Common myeloid progenitor, CD34-positive (primary cell): ENCODE measurements at regions not wholly inside any gene's neighbourhood (a gene's known extent, or its start where the extent isn't known, plus 50 kb on each side); places are given as distances from the start of the nearest gene placed in this dataset.
A peak's percentile ranks its signal among the peaks of the same experiment; 100 is the strongest.

ENCODE experiments used
- CTCF ChIA-PET: fragments of 350-600 bp; sonication (Branson Sonifier 250); formaldehyde crosslinking; loops from one replicate; lab custom pipeline; 2021; ENCODE audit warnings: antibody characterized with exemption; lab: Charles Lee
- POLR2A ChIA-PET: fragments of 350-600 bp; sonication (Branson Sonifier 250); formaldehyde crosslinking; loops from one replicate; lab custom pipeline; 2021; ENCODE audit warnings: antibody characterized with exemption; lab: Charles Lee
- DNase-seq, 3 donors: peaks; one replicate each; pipeline versions ENCODE4 v3.0.0 to v3.0.0-alpha.2; 2013
- H3K27ac ChIP-seq, 2 experiments: 1 replicate in 1 of 2; 2 replicates in 1 of 2; pipeline ENCODE4 v1.7.0; 2013; ENCODE audit warnings: inconsistent platforms in 2 of 2, low read length in 2 of 2, mild to moderate bottlenecking in 2 of 2, low read depth in 1 of 2, moderate library complexity in 1 of 2; ENCODE audit not compliant: severe bottlenecking in 2 of 2, insufficient read depth in 1 of 2, poor library complexity in 1 of 2
- H3K27me3 ChIP-seq, 5 experiments: replicated peaks in 2 of 5; 1 replicate in 3 of 5; 2 replicates in 2 of 5; pipeline versions ENCODE4 v1.6.1 to v1.7.0; 2013; ENCODE audit warnings: low read length in 4 of 5, mild to moderate bottlenecking in 2 of 5, moderate library complexity in 2 of 5, inconsistent platforms in 1 of 5; ENCODE audit not compliant: insufficient read depth in 5 of 5, control insufficient read depth in 4 of 5
- H3K36me3 ChIP-seq, 4 experiments: 1 replicate in 2 of 4; 2 replicates in 2 of 4; pipeline versions ENCODE4 v1.6.1 to v1.7.0; 2013; ENCODE audit warnings: low read length in 3 of 4, control low read depth in 1 of 4, mild to moderate bottlenecking in 1 of 4; ENCODE audit not compliant: control insufficient read depth in 4 of 4, insufficient read depth in 4 of 4
- H3K4me1 ChIP-seq, 4 experiments: 1 replicate in 3 of 4; 2 replicates in 1 of 4; pipeline versions ENCODE4 v1.6.1 to v1.7.1; 2013; ENCODE audit warnings: low read length in 3 of 4, mild to moderate bottlenecking in 3 of 4, control low read depth in 1 of 4, inconsistent platforms in 1 of 4, moderate library complexity in 1 of 4; ENCODE audit not compliant: control insufficient read depth in 4 of 4, insufficient read depth in 4 of 4; ENCODE audit errors: control extremely low read depth in 1 of 4
- H3K4me3 ChIP-seq, 7 experiments: 1 replicate in 4 of 7; 2 replicates in 3 of 7; pipeline versions ENCODE4 v1.5.1 to v1.7.0; 2013; ENCODE audit warnings: mild to moderate bottlenecking in 7 of 7, low read length in 6 of 7, moderate library complexity in 6 of 7, inconsistent platforms in 2 of 7, low read depth in 2 of 7, control low read depth in 1 of 7; ENCODE audit not compliant: insufficient read depth in 4 of 7, control insufficient read depth in 1 of 7; ENCODE audit errors: extremely low read depth in 1 of 7
- H3K9me3 ChIP-seq, 5 experiments: 1 replicate in 4 of 5; 2 replicates in 1 of 5; pipeline versions ENCODE4 v1.6.1 to v1.7.1; 2013; ENCODE audit warnings: low read length in 4 of 5, mild to moderate bottlenecking in 2 of 5, inconsistent platforms in 1 of 5, low read depth in 1 of 5, moderate library complexity in 1 of 5; ENCODE audit not compliant: control insufficient read depth in 4 of 5, insufficient read depth in 2 of 5; ENCODE audit errors: control extremely low read depth in 1 of 5
- WGBS: methylation state at CpG from one replicate; pipeline ENCODE4 v1.1.5; 2013; ENCODE audit not compliant: insufficient coverage; 5-methylcytosine and 5-hydroxymethylcytosine counted together

GRCh38 chr1:218163371-218163770, 121.7 kb upstream of the RRP15 start:
- ChIA-PET POLR2A (no interaction called here), CTCF (no interaction called here)
- Histone ChIP-seq H3K36me3 (no peaks in the 10 kb centered on the region), H3K27me3 (peaks cover 26 to 88% (median 37%) of the 10 kb centered on the region in 5 experiments), H3K4me1 (peaks cover 0 to 23% (median 20%) of the 10 kb centered on the region in 4 experiments), H3K9me3 (no peaks in the 10 kb centered on the region), H3K27ac (no peak overlapping the region), H3K4me3 (no peak overlapping the region)
- DNase-seq = peak in 1 of 3 donors; percentile 3
- 50% methylated on average over 1 of the region's 7 CpGs for WGBS

- Histone ChIP-seq H3K27ac (no peak overlapping the region), H3K36me3 (no peaks in the 10 kb centered on the region), H3K27me3 (peaks cover 22 to 95% (median 43%) of the 10 kb centered on the region in 5 experiments), H3K4me1 (peaks cover 0 to 23% (median 20%) of the 10 kb centered on the region in 4 experiments), H3K9me3 (no peaks in the 10 kb centered on the region), H3K4me3 (peak overlapping the region in 6 of 7 experiments; percentile 20 to 73 (median 56))
- peak in 2 of 3 donors; percentile 51 to 62 for DNase-seq
- ChIA-PET CTCF (no interaction called here), POLR2A (interaction anchor here (0.6 kb wide), 1 partner anchor 338 kb away, joined by 3 read pairs; no protein-coding TSS in a partner anchor)
- under 1% methylated on average over 63 of the region's 68 CpGs for WGBS
Measured at GRCh38 chr1:218164111-218164929, 120.8 kb upstream of the RRP15 start.

GRCh38 chr1:218164930-218165700, 120.0 kb upstream of the RRP15 start:
- CTCF ChIA-PET = no interaction called here
- WGBS = 2% methylated on average over 75 of the region's 80 CpGs
- peaks cover 0 to 23% (median 20%) of the 10 kb centered on the region in 4 experiments for H3K4me1 ChIP-seq
- no peak overlapping the region for H3K27ac ChIP-seq
- H3K4me3 ChIP-seq = peak overlapping the region in 6 of 7 experiments; percentile 20 to 73 (median 56)
- DNase-seq = peak in 2 of 3 donors; percentile 52 to 62
- H3K27me3 ChIP-seq = peaks cover 20 to 95% (median 44%) of the 10 kb centered on the region in 5 experiments
- POLR2A ChIA-PET = interaction anchor here (0.6 kb wide), 1 partner anchor 337 kb away, joined by 3 read pairs; no protein-coding TSS in a partner anchor
- H3K36me3 ChIP-seq = no peaks in the 10 kb centered on the region
- H3K9me3 ChIP-seq = no peaks in the 10 kb centered on the region

- Histone ChIP-seq H3K27ac (no peak overlapping the region), H3K36me3 (no peaks in the 10 kb centered on the region), H3K4me1 (peaks cover 0 to 23% (median 20%) of the 10 kb centered on the region in 4 experiments), H3K4me3 (peak overlapping the region in 4 of 7 experiments; percentile 39 to 73 (median 70)), H3K9me3 (no peaks in the 10 kb centered on the region), H3K27me3 (peaks cover 19 to 91% (median 47%) of the 10 kb centered on the region in 5 experiments)
- peak in 2 of 3 donors; percentile 22 to 30 for DNase-seq
- POLR2A ChIA-PET = no interaction called here
- 0% methylated on average over 4 of the region's 10 CpGs for WGBS
- CTCF ChIA-PET = no interaction called here
Measured at GRCh38 chr1:218165701-218166114, 119.4 kb upstream of the RRP15 start.

GRCh38 chr1:218166268-218166945, 118.7 kb upstream of the RRP15 start:
- H3K4me1 ChIP-seq = peaks cover 0 to 23% (median 20%) of the 10 kb centered on the region in 4 experiments
- H3K4me3 ChIP-seq = no peak overlapping the region
- H3K27me3 ChIP-seq = peaks cover 19 to 85% (median 42%) of the 10 kb centered on the region in 5 experiments
- WGBS = 21% methylated on average over 3 of the region's 8 CpGs
- peak in 2 of 3 donors; percentile 9 to 13 for DNase-seq
- ChIA-PET POLR2A (no interaction called here), CTCF (no interaction called here)
- H3K9me3 ChIP-seq = no peaks in the 10 kb centered on the region
- H3K27ac ChIP-seq = no peak overlapping the region
- H3K36me3 ChIP-seq = no peaks in the 10 kb centered on the region

- Histone ChIP-seq H3K4me1 (no peaks in the 10 kb centered on the region), H3K36me3 (no peaks in the 10 kb centered on the region), H3K4me3 (no peak overlapping the region), H3K27me3 (peaks cover 0 to 60% (median 27%) of the 10 kb centered on the region in 5 experiments), H3K27ac (no peak overlapping the region), H3K9me3 (no peaks in the 10 kb centered on the region)
- DNase-seq = peak in 2 of 3 donors; percentile 66 to 70
- CTCF ChIA-PET = interaction anchor here (0.6 kb wide), 1 partner anchor 89 kb away, joined by 3 read pairs; no protein-coding TSS in a partner anchor
- POLR2A ChIA-PET = no interaction called here
- no CpG with 5 or more reads among the region's 4 CpGs for WGBS
Measured at GRCh38 chr1:218171302-218171893, 113.7 kb upstream of the RRP15 start.
